Pulmonary artery endothelial cell (primary cell): ENCODE measurements at regions not wholly inside any gene's neighbourhood (a gene's known extent, or its start where the extent isn't known, plus 50 kb on each side); places are given as distances from the start of the nearest gene placed in this dataset.
"Not testable (repeated sequence)": the region's sequence is repeated elsewhere in the genome, so short reads cannot be mapped to it uniquely, and the experiment has no call there.

Experiments used
- DNase-seq: peaks from one replicate; pipeline ENCODE4 v3.0.0-alpha.2; 2011; ENCODE audit warnings: low read depth, low spot score

DNA sequence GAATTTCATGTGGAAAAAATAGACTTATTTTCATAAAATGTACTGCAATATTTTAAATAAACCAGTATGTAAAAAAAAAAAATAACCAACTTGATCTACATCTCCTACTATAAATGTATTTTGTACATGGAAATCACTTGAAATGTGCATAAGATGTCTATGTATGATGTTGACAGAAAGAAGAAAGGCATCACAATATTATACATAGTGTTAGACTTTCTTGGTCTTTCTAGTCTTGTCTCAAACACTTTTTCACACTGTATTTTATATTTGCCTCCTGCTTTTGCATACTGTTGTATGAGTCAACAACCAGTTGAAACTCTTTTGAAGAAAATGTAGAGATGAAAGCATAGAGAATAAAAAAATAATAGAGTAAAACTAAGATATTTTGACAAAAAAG, 352.4 kb upstream of the MGAT4C start:
- DNase-seq, result no peak

GRCh38 chr12:86601550-86602308, 345.5 kb upstream of the MGAT4C start:
- no peak for DNase-seq

- DNase-seq, result no peak
Measured at GRCh38 chr12:86600664-86601231, 344.6 kb upstream of the MGAT4C start.

DNA sequence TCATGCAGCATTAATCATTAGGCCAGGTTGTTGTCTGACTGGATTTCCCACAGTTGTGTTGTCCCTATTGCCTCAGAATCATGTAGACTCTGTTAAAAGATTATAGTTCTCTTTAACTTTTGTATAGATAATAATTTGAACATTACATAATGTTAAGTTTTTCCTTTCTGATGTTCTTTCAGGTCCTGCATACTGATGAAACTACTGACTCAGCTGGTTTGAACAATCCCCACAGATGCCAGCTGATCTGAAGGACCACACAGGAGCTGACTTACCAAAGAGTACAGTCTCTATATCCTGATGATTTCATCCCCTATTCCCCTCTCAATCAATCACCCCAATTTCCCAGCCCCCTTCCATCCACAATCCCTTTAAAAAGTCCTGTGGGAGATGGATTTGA, 341.2 kb upstream of the MGAT4C start:
- DNase-seq, result no peak

DNA sequence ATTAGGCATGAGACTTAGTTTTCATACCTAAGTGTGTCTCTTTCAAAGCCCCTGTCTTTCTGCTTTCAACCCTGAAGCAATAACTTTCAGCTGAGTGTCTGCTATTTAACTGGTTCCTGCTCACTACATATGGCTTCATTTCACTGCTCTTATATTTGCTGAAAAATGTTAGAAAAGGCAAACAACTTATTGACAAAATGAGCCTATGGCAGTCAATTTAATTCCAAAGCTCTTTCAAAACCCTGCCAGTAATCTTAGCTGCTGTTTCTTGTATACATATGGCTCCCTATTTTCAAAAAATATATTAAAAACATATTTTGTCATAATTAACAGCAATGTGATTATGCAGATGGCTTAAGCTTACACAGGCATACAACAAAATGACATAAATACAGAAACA, 334.1 kb upstream of the MGAT4C start:
- DNase-seq, result no peak

DNA sequence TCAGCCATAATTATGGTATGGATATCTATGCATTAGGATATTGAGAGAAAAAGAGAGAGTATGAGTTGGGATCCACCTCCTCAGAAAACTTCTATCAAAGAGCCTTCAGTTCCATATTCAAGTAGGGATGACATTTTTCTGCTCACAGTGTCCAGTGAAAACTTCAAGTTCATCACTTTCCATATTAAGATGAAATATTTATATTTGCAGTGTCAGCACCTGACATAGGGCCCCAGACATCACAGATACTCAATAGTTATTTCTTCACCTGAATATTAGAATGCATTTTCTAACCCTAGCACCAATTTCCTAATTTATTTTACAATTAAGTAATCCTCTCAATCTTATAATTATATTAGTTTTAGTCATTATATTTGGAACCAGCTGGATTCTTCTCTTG, 318.0 kb upstream of the MGAT4C start:
- no peak for DNase-seq

DNA sequence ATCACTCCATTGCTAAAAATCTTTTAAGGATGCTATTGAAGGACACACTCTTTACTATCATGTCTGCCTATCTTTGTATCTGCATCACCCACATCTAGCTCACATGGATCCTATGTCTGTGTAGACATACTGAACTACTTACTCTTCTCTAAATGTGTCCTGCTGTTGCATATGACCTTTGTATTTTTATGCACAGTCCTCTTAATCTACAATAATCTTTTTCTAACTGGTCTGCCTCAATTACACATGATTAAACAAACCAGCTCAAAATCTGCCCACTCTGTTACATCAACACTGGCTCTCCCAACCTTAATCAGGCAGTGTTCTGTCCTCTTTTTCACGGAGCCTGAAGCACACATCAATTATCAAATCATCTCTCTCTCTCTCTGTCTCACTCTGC, 316.3 kb upstream of the MGAT4C start:
- DNase-seq, result no peak

- no peak for DNase-seq
Measured at GRCh38 chr12:86565038-86565437, 308.8 kb upstream of the MGAT4C start.

- DNase-seq, result not testable (repeated sequence)
Measured at GRCh38 chr12:86555491-86555890, 299.3 kb upstream of the MGAT4C start.

DNA sequence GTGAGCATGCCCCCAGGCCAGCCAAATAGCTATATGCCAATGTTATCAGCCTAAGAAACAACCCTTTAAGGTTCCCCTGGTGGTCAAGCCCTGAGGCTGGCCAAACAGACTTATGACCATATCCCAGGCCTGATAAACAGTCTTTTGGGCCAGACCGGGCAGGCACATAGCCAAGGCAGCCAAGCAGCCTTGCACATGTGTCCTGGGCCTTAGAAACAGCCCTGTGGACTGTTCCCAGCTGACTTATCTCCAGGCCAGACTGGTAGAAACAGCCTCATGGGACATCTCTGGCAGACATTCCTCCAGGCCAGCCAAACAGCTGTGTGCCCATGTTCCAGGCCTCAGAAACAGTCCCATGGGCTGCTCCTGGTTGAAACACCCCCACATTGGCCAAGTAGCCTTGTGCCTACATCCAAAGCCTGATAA, 295.0 kb upstream of the MGAT4C start:
- DNase-seq, result no peak

DNA sequence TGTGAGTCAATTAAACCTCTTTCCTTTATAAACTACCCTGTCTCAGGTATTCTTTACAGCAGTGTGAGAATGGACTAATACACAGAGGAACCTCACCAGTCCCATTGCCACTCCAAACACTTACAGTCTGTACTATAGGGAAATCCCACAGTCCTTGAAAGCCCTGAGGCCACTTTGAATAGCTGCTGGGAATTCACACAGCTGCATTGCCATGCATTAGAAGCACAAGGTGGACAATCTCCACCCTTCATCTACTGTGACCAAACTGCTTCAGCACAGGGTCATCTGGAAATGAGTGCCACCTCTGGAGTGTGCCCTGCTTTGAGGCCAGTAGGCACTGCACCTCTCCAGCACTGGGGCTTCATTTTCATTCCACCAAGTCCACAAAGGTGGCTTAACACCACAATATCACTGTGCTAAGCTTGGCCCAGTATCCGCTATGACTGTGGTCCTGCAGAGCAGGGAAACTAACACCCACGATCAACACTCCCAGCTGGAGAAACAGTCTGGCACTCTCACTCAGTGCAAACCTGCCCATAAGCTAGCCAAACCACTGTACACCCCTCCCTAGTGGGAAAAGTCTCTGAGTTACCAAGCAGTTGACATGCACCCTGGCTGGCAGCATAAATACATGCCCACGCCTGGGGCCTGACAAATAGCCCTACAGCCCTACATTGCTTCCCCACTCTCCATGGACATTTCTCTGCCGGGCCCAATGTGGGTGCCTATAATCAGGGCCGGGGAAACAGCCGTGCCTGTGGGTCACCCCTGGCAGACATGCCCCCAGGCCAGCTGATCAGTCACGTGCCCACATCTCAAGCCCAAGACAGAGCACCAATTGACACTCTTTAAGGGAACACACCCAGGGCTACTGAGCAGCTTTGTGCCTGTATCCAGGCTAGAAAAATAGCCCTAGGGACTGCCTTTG, 294.3 kb upstream of the MGAT4C start:
- no peak for DNase-seq

- no peak for DNase-seq
Measured at GRCh38 chr12:86543716-86544115, 287.5 kb upstream of the MGAT4C start.

- no peak for DNase-seq
Measured at GRCh38 chr12:86530996-86531655, 274.9 kb upstream of the MGAT4C start.

- DNase-seq, result no peak
Measured at GRCh38 chr12:86526060-86526595, 269.9 kb upstream of the MGAT4C start.

- DNase-seq, result no peak
Measured at GRCh38 chr12:86523844-86524243, 267.7 kb upstream of the MGAT4C start.

GRCh38 chr12:86521870-86522269, 265.7 kb upstream of the MGAT4C start:
- DNase-seq, result no peak

- DNase-seq, result no peak
Measured at GRCh38 chr12:86513226-86513625, 257.0 kb upstream of the MGAT4C start.

- no peak for DNase-seq
Measured at GRCh38 chr12:86496595-86496994, 240.4 kb upstream of the MGAT4C start.

DNA sequence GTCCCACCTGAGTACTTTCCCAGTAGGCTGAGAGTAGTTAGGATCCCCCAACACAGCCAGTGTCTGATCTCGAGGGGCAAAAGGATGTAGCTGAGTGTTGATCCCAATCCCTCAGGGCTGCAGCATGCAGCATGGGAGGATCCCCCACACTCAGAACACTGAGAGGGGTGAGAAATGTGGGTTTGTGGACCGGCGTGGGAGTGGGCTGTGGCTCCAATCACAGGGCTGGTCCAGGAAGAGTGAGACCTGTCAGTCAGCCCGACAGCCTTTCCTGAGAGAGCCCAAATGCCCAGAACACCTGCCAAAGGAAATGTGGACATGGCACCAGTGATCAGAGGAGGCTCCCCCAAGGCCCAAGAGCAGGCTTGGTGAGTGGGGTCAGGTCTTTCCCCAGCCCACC, 228.3 kb upstream of the MGAT4C start:
- no peak for DNase-seq

DNA sequence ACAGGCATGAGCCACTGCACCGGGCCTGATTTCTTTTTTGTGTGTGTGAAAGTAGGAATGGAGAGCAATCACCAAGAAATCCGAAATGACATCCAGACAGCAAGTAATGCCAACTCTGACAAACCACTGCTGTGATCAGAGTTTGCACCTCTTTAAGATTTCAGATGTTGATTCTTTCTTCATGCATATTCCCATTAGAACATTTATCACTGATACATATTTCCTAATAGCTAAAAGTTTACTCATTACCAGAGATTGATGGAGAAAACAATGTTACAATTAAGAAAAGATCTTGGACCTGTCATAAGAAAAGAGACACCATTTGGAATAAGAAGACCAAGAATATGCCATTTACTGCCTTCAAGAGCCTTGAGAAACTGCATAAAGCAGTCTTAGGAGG, 217.0 kb upstream of the MGAT4C start:
- no peak for DNase-seq

GRCh38 chr12:86456776-86457175, 200.6 kb upstream of the MGAT4C start:
- DNase-seq, result no peak
